ENCODE measurements at regions not wholly inside any gene's neighbourhood (a gene's known extent, or its start where the extent isn't known, plus 50 kb on each side); places are given as distances from the start of the nearest gene placed in this dataset.

DNA sequence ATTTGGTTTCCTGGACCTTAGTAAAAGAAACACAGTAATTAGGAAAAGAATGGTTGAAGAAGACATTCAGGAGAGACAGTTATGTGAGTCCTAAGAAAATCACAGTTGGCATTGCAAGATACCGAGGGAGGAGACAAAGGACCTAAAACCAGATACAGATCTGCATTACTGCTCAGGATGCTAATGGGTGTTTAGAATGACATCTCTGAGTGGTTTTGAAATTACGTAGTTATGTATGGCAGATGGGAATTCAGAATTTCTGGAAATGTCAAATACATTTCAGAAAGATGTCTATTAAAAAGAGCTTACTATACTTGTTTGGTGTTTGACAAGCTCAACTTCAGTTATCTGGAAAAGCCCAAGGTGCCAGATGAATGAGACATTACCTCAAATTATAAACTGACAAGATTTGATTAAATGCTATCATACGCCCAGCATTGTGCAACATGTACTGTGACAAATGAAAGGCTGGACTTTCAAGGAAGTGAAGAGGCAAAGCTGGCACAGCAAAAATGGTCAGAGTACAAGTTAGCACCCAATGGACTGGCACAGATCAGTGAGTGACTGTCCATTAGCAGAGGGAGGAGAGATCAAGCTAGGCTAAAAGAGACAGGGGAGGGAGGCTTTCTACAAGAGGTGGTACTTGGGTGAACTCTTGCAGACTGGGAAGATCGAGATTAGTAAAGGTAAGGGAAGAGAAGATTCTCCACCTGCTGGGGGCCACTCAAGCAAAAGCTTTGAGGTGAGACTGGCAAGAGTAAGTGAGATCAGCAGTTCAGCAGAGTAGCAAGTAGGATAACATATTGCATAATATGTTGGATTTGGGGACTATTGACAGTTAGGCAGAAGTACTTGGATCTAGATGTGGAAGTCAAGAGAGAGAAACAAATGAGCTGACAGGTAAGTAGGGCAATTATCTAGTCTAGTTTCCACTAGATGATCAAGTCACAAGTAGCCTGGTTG, 168.9 kb downstream of the CYRIA start:
- no peak for DNase-seq (ENCODE audit: low read depth)

GRCh38 chr2:16495509-16496208, 170.0 kb downstream of the CYRIA start:
- no peak for DNase-seq (ENCODE audit: low read depth)

- no peak for DNase-seq (ENCODE audit: low read depth)
These were observed 170.7 kb downstream of the CYRIA start for GRCh38 chr2:16494836-16495508.

- no peak for DNase-seq (ENCODE audit: low read depth)
These were observed 171.8 kb downstream of the CYRIA start for GRCh38 chr2:16493788-16494187.

- DNase-seq (ENCODE audit: low read depth): peak; percentile 37
These were observed 177.9 kb downstream of the CYRIA start for GRCh38 chr2:16487686-16488085.

DNA sequence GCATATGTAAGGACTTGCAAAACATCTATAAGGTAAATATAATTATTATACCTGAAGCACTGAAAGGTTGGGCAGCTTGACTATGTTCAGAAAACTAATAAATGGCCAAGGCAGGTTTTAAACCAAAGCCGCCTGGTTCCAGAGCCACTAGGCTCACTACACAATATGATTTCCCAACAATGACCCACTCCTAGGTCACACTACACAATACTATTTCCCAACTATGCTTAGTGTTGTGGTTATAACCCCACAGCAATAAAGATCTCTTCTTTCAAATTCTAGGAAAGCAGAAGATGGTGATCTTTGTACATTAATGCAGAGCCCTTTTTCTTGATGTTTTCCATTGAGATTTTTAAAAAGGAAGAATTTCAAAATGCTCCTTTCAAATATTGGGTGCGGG, 180.4 kb downstream of the CYRIA start:
- no peak for DNase-seq (ENCODE audit: low read depth)

- no peak for DNase-seq (ENCODE audit: low read depth)
These were observed 183.2 kb downstream of the CYRIA start for GRCh38 chr2:16482460-16482859.

DNA sequence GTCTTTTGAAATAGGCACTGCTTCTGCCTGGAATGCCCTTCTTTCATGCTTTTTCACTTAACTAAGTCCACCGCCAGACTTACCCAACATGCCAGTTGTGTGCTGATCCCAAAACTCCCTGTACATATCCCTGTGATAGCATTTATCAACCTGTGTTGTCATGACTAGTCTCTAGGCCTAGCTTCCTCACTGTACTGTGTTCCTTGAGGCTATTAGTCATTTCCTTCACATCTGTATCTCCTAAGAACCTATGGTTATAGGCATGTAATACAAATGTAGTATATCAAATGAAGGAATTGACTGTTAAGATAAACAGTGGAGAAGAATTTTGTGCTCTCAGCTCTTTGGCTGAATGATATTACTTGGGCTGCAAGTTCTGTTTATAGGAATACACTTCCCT, 184.3 kb downstream of the CYRIA start:
- DNase-seq (ENCODE audit: low read depth): no peak

GRCh38 chr2:16479721-16480120, 185.9 kb downstream of the CYRIA start:
- DNase-seq (ENCODE audit: low read depth): no peak

GRCh38 chr2:16478434-16479210, 187.0 kb downstream of the CYRIA start:
- DNase-seq (ENCODE audit: low read depth): no peak

DNA sequence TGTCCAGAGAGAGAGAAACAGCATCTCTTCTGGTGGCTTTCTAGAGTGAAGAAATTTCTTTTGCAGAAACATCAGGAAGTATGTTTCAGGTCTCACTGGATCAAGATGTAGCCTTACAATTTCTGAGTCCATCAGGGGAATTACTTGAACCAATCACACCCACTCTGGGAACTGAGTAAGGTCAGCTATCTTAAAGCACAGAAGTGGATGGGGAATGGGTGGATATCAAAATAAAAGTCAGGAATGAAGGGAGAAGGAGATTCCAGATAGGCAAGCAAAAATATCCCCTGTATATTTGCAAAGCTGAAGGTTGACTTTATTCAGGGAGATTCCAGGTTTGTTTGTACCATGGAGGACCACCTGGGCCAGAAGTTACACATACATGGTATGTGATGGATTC, 188.0 kb downstream of the CYRIA start:
- no peak for DNase-seq (ENCODE audit: low read depth)

GRCh38 chr2:16476866-16477265, 188.8 kb downstream of the CYRIA start:
- no peak for DNase-seq (ENCODE audit: low read depth)

- DNase-seq (ENCODE audit: low read depth): no peak
These were observed 189.6 kb downstream of the CYRIA start for GRCh38 chr2:16475986-16476567.

- DNase-seq (ENCODE audit: low read depth): no peak
These were observed 190.0 kb downstream of the CYRIA start for GRCh38 chr2:16475586-16475985.

DNA sequence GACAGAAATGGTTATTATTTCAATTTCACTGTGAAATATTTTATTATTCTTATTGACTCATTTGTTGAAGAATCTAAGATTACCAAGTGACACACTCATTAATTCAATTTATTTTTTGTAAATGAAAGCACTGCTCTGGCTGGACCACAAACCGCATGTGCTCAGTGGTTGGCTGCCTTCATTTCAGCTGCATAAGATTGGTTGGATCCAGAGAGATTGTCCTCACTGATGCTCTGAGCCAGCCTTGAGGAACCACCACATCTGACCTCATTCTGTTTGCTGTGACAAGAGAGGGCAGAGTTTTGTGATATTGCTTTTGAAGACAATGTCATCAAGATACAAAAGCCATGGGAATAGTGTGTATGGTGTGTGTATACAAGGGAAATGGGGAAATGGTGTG, 192.1 kb downstream of the CYRIA start:
- DNase-seq (ENCODE audit: low read depth): no peak

- no peak for DNase-seq (ENCODE audit: low read depth)
These were observed 194.6 kb downstream of the CYRIA start for GRCh38 chr2:16470936-16471490.

DNA sequence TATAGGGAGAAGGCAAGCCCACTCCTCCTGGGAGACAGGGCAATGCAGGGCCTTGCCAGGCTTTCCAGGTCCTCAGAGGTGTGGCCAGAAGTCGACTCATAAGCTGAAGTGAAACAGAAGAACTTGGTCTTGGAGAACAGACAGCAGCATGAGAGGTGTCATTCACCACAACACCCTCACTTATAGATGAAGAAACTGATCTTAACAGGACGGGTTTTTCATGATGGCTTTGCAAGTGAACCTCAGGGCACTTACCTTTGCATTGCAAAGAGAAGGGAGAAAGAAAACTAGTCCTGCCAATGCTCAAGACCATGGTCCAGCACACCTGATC, 198.8 kb downstream of the CYRIA start:
- DNase-seq (ENCODE audit: low read depth): no peak

GRCh38 chr2:16466133-16466820, 199.4 kb downstream of the CYRIA start:
- no peak for DNase-seq (ENCODE audit: low read depth)

DNA sequence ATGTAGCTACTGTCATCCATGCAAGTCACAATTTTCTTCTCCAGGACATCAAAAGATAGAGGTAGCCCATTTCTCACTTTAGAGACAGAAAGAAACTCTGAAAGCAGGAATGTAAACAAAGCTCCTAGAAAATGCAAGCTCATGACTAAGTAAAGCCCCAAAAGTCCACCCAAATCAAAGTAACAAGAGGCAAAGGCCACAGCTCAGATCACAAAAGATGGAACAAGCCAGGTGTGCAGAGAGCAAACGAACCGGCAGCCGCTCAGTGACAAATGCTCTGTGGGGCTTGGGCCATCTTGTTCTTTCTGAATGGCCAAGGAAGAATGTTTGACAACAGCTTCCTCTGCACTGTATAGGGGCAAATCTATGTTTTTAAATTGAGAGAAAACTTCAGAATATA, 201.0 kb downstream of the CYRIA start:
- no peak for DNase-seq (ENCODE audit: low read depth)

- no peak for DNase-seq (ENCODE audit: low read depth)
These were observed 202.7 kb downstream of the CYRIA start for GRCh38 chr2:16462958-16463357.

GRCh38 chr2:16461672-16462071, 204.0 kb downstream of the CYRIA start:
- no peak for DNase-seq (ENCODE audit: low read depth)

All from iris pigment epithelial cell (primary cell).